K562 (cell line): ENCODE measurements at regions not wholly inside any gene's neighbourhood (a gene's known extent, or its start where the extent isn't known, plus 50 kb on each side); places are given as distances from the start of the nearest gene placed in this dataset.

ENCODE experiments used
- ATAC-seq: fragments of 200-7000 bp; cut with Tn5 transposase; 3 replicates; pipeline ENCODE4 v1.9.1; 2020; ENCODE audit warnings: moderate library complexity
- BruUV-seq: library from RNA; stranded (reverse); fragments of 400-500 nt; replicated peaks from 2 replicates; lab custom pipeline; 2021; lab: Mats Ljungman, UMichigan
- CTCF ChIA-PET: fragments of 300-600 bp; formaldehyde crosslinking; extraction: SDS; loops from one replicate; lab custom pipeline; 2021; ENCODE audit warnings: low intra/inter-chr PET ratio; lab: Yijun Ruan, JAX
- POLR2A ChIA-PET: fragments of 300-600, 350-650 bp; sonication (Branson Sonifier 250); formaldehyde crosslinking; extraction: SDS; loops from one replicate; lab custom pipeline; 2021; ENCODE audit warnings: antibody characterized with exemption, inconsistent platforms; lab: Yijun Ruan, JAX
- DNase-seq, 4 experiments: peaks; one replicate each; pipeline versions ENCODE4 v3.0.0 to v3.0.0-alpha.2; 2011 to 2018; ENCODE audit warnings: low spot score in 3 of 4, mixed read lengths in 3 of 4; ENCODE audit errors: extremely low read depth in 1 of 4
- FAIRE-seq: peaks from 2 replicates; lab custom pipeline; 2011; peaks lifted over from hg19 to GRCh38; lab: Jason Lieb, UNC
- H2AFZ ChIP-seq: 2 replicates; pipeline ENCODE4 v1.6.0; 2011; ENCODE audit warnings: low read depth, low read length, control low read depth, inconsistent platforms
- H3K27ac ChIP-seq: fragments of 200-600 bp; 3 replicates; pipeline ENCODE4 v1.8.0; 2011; ENCODE audit warnings: low read depth, mild to moderate bottlenecking, control low read depth, inconsistent platforms, low read length, moderate library complexity, mixed read lengths; ENCODE audit errors: extremely low read depth
- H3K27me3 ChIP-seq, 2 experiments: fragments of 300-600 bp in 1 of 2; 2 replicates in 1 of 2; 3 replicates in 1 of 2; pipeline versions ENCODE4 v1.6.0 to v1.8.0; 2011; ENCODE audit warnings: inconsistent platforms in 2 of 2, low read length in 2 of 2, mild to moderate bottlenecking in 1 of 2, mixed read lengths in 1 of 2, moderate library complexity in 1 of 2; ENCODE audit not compliant: control insufficient read depth in 2 of 2, insufficient read depth in 2 of 2
- H3K36me3 ChIP-seq: fragments of 300-600 bp; 3 replicates; pipeline ENCODE4 v1.8.0; 2011; ENCODE audit warnings: mild to moderate bottlenecking, low read length, inconsistent platforms; ENCODE audit not compliant: control insufficient read depth, insufficient read depth
- H3K4me1 ChIP-seq, 2 experiments: fragments of 200-600 bp in 1 of 2; replicated peaks in 1 of 2; 2 replicates in 1 of 2; 3 replicates in 1 of 2; pipeline versions ENCODE4 v1.5.1 to v1.8.0; 2011; ENCODE audit warnings: inconsistent platforms in 2 of 2, low read length in 2 of 2, mild to moderate bottlenecking in 1 of 2, mixed read lengths in 1 of 2, moderate library complexity in 1 of 2; ENCODE audit not compliant: control insufficient read depth in 2 of 2, insufficient read depth in 2 of 2
- H3K4me2 ChIP-seq: 2 replicates; pipeline ENCODE4 v1.6.1; 2011; ENCODE audit warnings: low read length, control low read depth, inconsistent platforms, mixed read lengths; ENCODE audit not compliant: insufficient read depth
- H3K4me3 ChIP-seq: fragments of 200-600 bp; sonication (generic), shearing (Covaris generic); 2 replicates; pipeline ENCODE4 v1.5.1; 2016; ENCODE audit warnings: control low read depth, inconsistent platforms
- H3K79me2 ChIP-seq: fragments of 200-600 bp; 3 replicates; pipeline ENCODE4 v1.8.0; 2011; ENCODE audit warnings: low read length, inconsistent platforms; ENCODE audit not compliant: control insufficient read depth, insufficient read depth
- H3K9ac ChIP-seq, 2 experiments: 2 replicates each; pipeline versions ENCODE4 v1.6.0 to v1.6.1; 2011; ENCODE audit warnings: low read depth in 2 of 2, low read length in 2 of 2, control low read depth in 1 of 2, inconsistent platforms in 1 of 2, mild to moderate bottlenecking in 1 of 2, mixed read lengths in 1 of 2; ENCODE audit not compliant: insufficient read depth in 1 of 2
- H3K9me1 ChIP-seq: one replicate; pipeline ENCODE4 v1.6.0; 2011; ENCODE audit warnings: inconsistent platforms, mild to moderate bottlenecking, low read length, moderate library complexity; ENCODE audit not compliant: control insufficient read depth, insufficient read depth
- H3K9me3 ChIP-seq: replicated peaks from 2 replicates; pipeline ENCODE4 v1.5.1; 2011; ENCODE audit warnings: low read depth, low read length, inconsistent platforms; ENCODE audit not compliant: control insufficient read depth, insufficient read depth
- H4K20me1 ChIP-seq: replicated peaks from 2 replicates; pipeline ENCODE4 v1.6.1; 2011; ENCODE audit warnings: low read length, inconsistent platforms, mixed read lengths; ENCODE audit not compliant: control insufficient read depth, insufficient read depth
- TGIF2 ChIP-seq: sonication (generic); formaldehyde crosslinking; IDR thresholded peaks from 2 replicates; pipeline ENCODE4 v1.8.1; 2022; ENCODE audit warnings: mild to moderate bottlenecking, missing genetic modification reagents, moderate library complexity
- ZNF12 ChIP-seq: sonication (generic); formaldehyde crosslinking; IDR thresholded peaks from 2 replicates; pipeline ENCODE4 v1.4.0; 2020; ENCODE audit warnings: mild to moderate bottlenecking, missing genetic modification reagents
- WGBS: fragments of 100-300 bp; shearing (Covaris generic); methylation state at CpG from one replicate; pipeline ENCODE4 v1.1.6; 2016; ENCODE audit warnings: low coverage, mixed read lengths; ENCODE audit not compliant: insufficient coverage; ENCODE audit errors: missing lambda C conversion rate; 5-methylcytosine and 5-hydroxymethylcytosine counted together
- in situ Hi-C: fragments of 300-500 bp; cut with MboI; formaldehyde crosslinking; loops from 4 replicates; pipeline ENCODE4 v1.15.0; 2018; ENCODE audit warnings: inconsistent platforms, mixed read lengths
- intact Hi-C: fragments of 100-400 bp; cut with micrococcal nuclease; formaldehyde crosslinking; loops from 2 replicates; pipeline ENCODE4 v1.14.2; 2022
- TF ChIP-seq, protein P1 (sequence below), 3 experiments: IDR thresholded peaks in 2 of 3; conservative IDR thresholded peaks in 1 of 3; 2 replicates each; pipeline ENCODE4 v1.5.1; 2011 to 2012; ENCODE audit warnings: low read length in 3 of 3, mild to moderate bottlenecking in 3 of 3, control low read depth in 2 of 3, improper control_type of control experiment in 1 of 3, inconsistent platforms in 1 of 3, low read depth in 1 of 3, mixed read lengths in 1 of 3, moderate library complexity in 1 of 3; ENCODE audit not compliant: insufficient read depth in 2 of 3

DNA sequence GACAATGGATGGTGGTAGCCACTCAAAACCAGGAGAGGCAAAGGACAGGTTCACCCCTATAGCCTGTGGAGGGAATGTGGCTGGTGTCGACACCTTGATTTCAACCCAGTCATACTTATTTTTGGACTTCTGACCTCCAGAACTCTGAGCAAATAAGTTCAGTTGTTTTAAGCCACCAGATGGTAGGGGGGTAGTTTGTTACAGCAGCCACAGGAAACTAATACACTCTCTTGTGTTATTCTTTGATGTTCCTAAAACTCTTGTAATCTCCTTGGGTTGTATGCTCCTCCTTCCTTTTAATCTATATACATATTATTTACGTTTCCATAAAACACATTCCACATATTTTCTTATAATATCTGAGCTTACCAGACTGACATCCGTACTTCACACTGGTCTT, 65.9 kb downstream of the ZBTB18 start:
- H3K4me2 ChIP-seq: no peak overlapping the region
- DNase-seq: no peak
- CTCF ChIA-PET: no interaction called here
- peaks cover 3% of the 10 kb centered on the region for H3K9me1 ChIP-seq
- no peaks in the 10 kb centered on the region for H3K36me3 ChIP-seq
- H3K27ac ChIP-seq: no peak overlapping the region
- intact Hi-C loops: no loop called here
- TF ChIP-seq TGIF2 (CRISPR knock-in tag): no peak
- TF ChIP-seq ZNF12 (CRISPR knock-in tag): peak; percentile 36; the same call in 1 of the 2 replicates
- TF ChIP-seq, protein P1, sequence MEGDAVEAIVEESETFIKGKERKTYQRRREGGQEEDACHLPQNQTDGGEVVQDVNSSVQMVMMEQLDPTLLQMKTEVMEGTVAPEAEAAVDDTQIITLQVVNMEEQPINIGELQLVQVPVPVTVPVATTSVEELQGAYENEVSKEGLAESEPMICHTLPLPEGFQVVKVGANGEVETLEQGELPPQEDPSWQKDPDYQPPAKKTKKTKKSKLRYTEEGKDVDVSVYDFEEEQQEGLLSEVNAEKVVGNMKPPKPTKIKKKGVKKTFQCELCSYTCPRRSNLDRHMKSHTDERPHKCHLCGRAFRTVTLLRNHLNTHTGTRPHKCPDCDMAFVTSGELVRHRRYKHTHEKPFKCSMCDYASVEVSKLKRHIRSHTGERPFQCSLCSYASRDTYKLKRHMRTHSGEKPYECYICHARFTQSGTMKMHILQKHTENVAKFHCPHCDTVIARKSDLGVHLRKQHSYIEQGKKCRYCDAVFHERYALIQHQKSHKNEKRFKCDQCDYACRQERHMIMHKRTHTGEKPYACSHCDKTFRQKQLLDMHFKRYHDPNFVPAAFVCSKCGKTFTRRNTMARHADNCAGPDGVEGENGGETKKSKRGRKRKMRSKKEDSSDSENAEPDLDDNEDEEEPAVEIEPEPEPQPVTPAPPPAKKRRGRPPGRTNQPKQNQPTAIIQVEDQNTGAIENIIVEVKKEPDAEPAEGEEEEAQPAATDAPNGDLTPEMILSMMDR (IDR thresholded peaks at IDR 0.05 in 2 of 3, conservative IDR thresholded peaks at IDR 0.05 in 1 of 3; ENCODE audit: insufficient read depth in 2 of 3, low read depth in 1 of 3, low read length in 3 of 3): no peak
- TF ChIP-seq, all 486 proteins: peak for 1
- Histone ChIP-seq H3K4me3 (no peak overlapping the region), H4K20me1 (no peaks in the 10 kb centered on the region), H2AFZ (no peak overlapping the region), H3K9me3 (no peaks in the 10 kb centered on the region), H3K4me1 (no peaks in the 10 kb centered on the region), H3K27me3 (peaks cover 4 to 17% of the 10 kb centered on the region in 2 experiments; a peak in 4 of 5 replicates), H3K79me2 (no peaks in the 10 kb centered on the region), H3K9ac (no peak overlapping the region)
- in situ Hi-C loops: no loop called here
- POLR2A ChIA-PET: interaction anchor here (1.0 kb wide), 1 partner anchor 36 kb away, joined by 3 read pairs; no protein-coding TSS in a partner anchor
- 1% methylated on average over 3 of the region's 3 CpGs for WGBS
- ATAC-seq (no peak), FAIRE-seq (no peak)
- BruUV-seq: no TSS peak
